C1 segment of cervical spinal cord (tissue), 14 donors: ENCODE measurements at regions not wholly inside any gene's neighbourhood (a gene's known extent, or its start where the extent isn't known, plus 50 kb on each side); places are given as distances from the start of the nearest gene placed in this dataset.
"Not testable (repeated sequence)": the region's sequence is repeated elsewhere in the genome, so short reads cannot be mapped to it uniquely, and the experiment has no call there.

Experiments used
- DNase-seq, 14 donors: peaks; one replicate each; lab custom pipeline; 2025; lab: John Stamatoyannopoulos, UW

- not testable (repeated sequence) for DNase-seq
Observed at GRCh38 chr1:146510248-146510983, 281.6 kb upstream of the NOTCH2NLA start.

- DNase-seq = not testable (repeated sequence)
Observed at GRCh38 chr1:146504121-146504520, 275.3 kb upstream of the NOTCH2NLA start.

GRCh38 chr1:146487555-146487954 is 258.7 kb upstream of the NOTCH2NLA start:
- not testable (repeated sequence) for DNase-seq

GRCh38 chr1:146487155-146487554 is 258.3 kb upstream of the NOTCH2NLA start:
- not testable (repeated sequence) for DNase-seq

GRCh38 chr1:146486300-146487014 is 257.6 kb upstream of the NOTCH2NLA start:
- peak in 11 of 14 donors; percentile 0 to 72 (median 25) for DNase-seq

- not testable (repeated sequence) for DNase-seq
Observed at GRCh38 chr1:146484195-146484594, 255.4 kb upstream of the NOTCH2NLA start.

- not testable (repeated sequence) for DNase-seq
Observed at GRCh38 chr1:146479188-146479587, 250.4 kb upstream of the NOTCH2NLA start.

GRCh38 chr1:146478125-146478720 is 249.4 kb upstream of the NOTCH2NLA start:
- DNase-seq = peak in 4 of 14 donors; percentile 0 to 7 (median 2)

GRCh38 chr1:146475086-146475485 is 246.3 kb upstream of the NOTCH2NLA start:
- not testable (repeated sequence) for DNase-seq

- DNase-seq = not testable (repeated sequence)
Observed at GRCh38 chr1:146474216-146474615, 245.4 kb upstream of the NOTCH2NLA start.

- peak in 10 of 14 donors; percentile 1 to 63 (median 18) for DNase-seq
Observed at GRCh38 chr1:146472192-146472861, 243.5 kb upstream of the NOTCH2NLA start.

GRCh38 chr1:146459939-146460338 is 231.1 kb upstream of the NOTCH2NLA start:
- DNase-seq = not testable (repeated sequence)

- not testable (repeated sequence) for DNase-seq
Observed at GRCh38 chr1:146459308-146459707, 230.5 kb upstream of the NOTCH2NLA start.

GRCh38 chr1:146448877-146449246 is 220.0 kb upstream of the NOTCH2NLA start:
- not testable (repeated sequence) for DNase-seq

- not testable (repeated sequence) for DNase-seq
Observed at GRCh38 chr1:146448212-146448876, 219.5 kb upstream of the NOTCH2NLA start.

GRCh38 chr1:146443871-146444222 is 215.0 kb upstream of the NOTCH2NLA start:
- DNase-seq = peak in 6 of 14 donors; percentile 0 to 16 (median 8)

- DNase-seq = not testable (repeated sequence)
Observed at GRCh38 chr1:146443088-146443870, 214.5 kb upstream of the NOTCH2NLA start.

- DNase-seq = not testable (repeated sequence)
Observed at GRCh38 chr1:146438543-146438942, 209.7 kb upstream of the NOTCH2NLA start.

- DNase-seq = not testable (repeated sequence)
Observed at GRCh38 chr1:146416642-146417041, 187.8 kb upstream of the NOTCH2NLA start.

- not testable (repeated sequence) for DNase-seq
Observed at GRCh38 chr1:146415017-146415416, 186.2 kb upstream of the NOTCH2NLA start.
